ENCODE measurements at regions not wholly inside any gene's neighbourhood (a gene's known extent, or its start where the extent isn't known, plus 50 kb on each side); places are given as distances from the start of the nearest gene placed in this dataset.
"Not testable (repeated sequence)": the region's sequence is repeated elsewhere in the genome, so short reads cannot be mapped to it uniquely, and the experiment has no call there.

- no peaks in the 10 kb centered on the region for H3K36me3 ChIP-seq (ENCODE audit: insufficient read depth in 1 of 2, low read depth in 1 of 2)
- DNase-seq (no peak), ATAC-seq (no peak)
- peaks cover 6% of the 10 kb centered on the region for H3K9me3 ChIP-seq
- TF ChIP-seq, protein P1, sequence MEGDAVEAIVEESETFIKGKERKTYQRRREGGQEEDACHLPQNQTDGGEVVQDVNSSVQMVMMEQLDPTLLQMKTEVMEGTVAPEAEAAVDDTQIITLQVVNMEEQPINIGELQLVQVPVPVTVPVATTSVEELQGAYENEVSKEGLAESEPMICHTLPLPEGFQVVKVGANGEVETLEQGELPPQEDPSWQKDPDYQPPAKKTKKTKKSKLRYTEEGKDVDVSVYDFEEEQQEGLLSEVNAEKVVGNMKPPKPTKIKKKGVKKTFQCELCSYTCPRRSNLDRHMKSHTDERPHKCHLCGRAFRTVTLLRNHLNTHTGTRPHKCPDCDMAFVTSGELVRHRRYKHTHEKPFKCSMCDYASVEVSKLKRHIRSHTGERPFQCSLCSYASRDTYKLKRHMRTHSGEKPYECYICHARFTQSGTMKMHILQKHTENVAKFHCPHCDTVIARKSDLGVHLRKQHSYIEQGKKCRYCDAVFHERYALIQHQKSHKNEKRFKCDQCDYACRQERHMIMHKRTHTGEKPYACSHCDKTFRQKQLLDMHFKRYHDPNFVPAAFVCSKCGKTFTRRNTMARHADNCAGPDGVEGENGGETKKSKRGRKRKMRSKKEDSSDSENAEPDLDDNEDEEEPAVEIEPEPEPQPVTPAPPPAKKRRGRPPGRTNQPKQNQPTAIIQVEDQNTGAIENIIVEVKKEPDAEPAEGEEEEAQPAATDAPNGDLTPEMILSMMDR (IDR thresholded peaks at IDR 0.05) = no peak
- no peaks in the 10 kb centered on the region for H3K27me3 ChIP-seq (ENCODE audit: insufficient read depth in 3 of 3, low read length in 2 of 3)
- H3K4me1 ChIP-seq = no peaks in the 10 kb centered on the region
- intact Hi-C loops (cut with DNase I) = no loop called here
- no peak overlapping the region for H3K27ac ChIP-seq
- no peak overlapping the region for H3K4me3 ChIP-seq
- WGBS, 3 donors = 55 to 60% (median 57%) methylated on average over 2 of the region's 2 CpGs
These were observed 761.2 kb downstream of the TENT5A start for GRCh38 chr6:80991316-80991715.

- intact Hi-C loops (cut with DNase I) = no loop called here
These were observed 763.6 kb downstream of the TENT5A start for GRCh38 chr6:80988892-80989291.

GRCh38 chr6:80988286-80988685 is 764.2 kb downstream of the TENT5A start:
- no peaks in the 10 kb centered on the region for H3K36me3 ChIP-seq (ENCODE audit: insufficient read depth in 1 of 2, low read depth in 1 of 2)
- H3K4me3 ChIP-seq = no peak overlapping the region
- H3K9me3 ChIP-seq = no peaks in the 10 kb centered on the region
- no peak overlapping the region for H3K27ac ChIP-seq
- 68 to 73% (median 72%) methylated on average over 3 of the region's 3 CpGs for WGBS, 3 donors
- H3K4me1 ChIP-seq = no peaks in the 10 kb centered on the region
- ATAC-seq (no peak), DNase-seq (no peak)
- intact Hi-C loops (cut with DNase I) = no loop called here
- no peaks in the 10 kb centered on the region for H3K27me3 ChIP-seq (ENCODE audit: insufficient read depth in 3 of 3, low read length in 2 of 3)
- TF ChIP-seq, protein P1 (IDR thresholded peaks at IDR 0.05) = no peak

More at GRCh38 chr6:80988892-80989291, 763.6 kb downstream of the TENT5A start:
- Histone ChIP-seq H3K36me3 (ENCODE audit: insufficient read depth in 1 of 2, low read depth in 1 of 2) (no peaks in the 10 kb centered on the region), H3K27ac (no peak overlapping the region), H3K4me3 (no peak overlapping the region), H3K4me1 (no peaks in the 10 kb centered on the region), H3K27me3 (ENCODE audit: insufficient read depth in 3 of 3, low read length in 2 of 3) (no peaks in the 10 kb centered on the region), H3K9me3 (peaks cover 4% of the 10 kb centered on the region)
- 72 to 81% (median 75%) methylated on average over 3 of the region's 3 CpGs for WGBS, 3 donors
- DNase-seq (no peak), ATAC-seq (no peak)
- TF ChIP-seq, protein P1 (IDR thresholded peaks at IDR 0.05) = no peak

- DNase-seq; H3K27me3 ChIP-seq (ENCODE audit: insufficient read depth in 3 of 3, low read length in 2 of 3); H3K36me3 ChIP-seq (ENCODE audit: insufficient read depth in 1 of 2, low read depth in 1 of 2); H3K4me3 ChIP-seq; H3K4me1 ChIP-seq; intact Hi-C loops (cut with DNase I); ATAC-seq; H3K9me3 ChIP-seq; H3K27ac ChIP-seq: not testable (repeated sequence)
- 89 to 91% (median 90%) methylated on average over 2 of the region's 2 CpGs for WGBS, 3 donors
These were observed 771.3 kb downstream of the TENT5A start for GRCh38 chr6:80981226-80981625.

DNA sequence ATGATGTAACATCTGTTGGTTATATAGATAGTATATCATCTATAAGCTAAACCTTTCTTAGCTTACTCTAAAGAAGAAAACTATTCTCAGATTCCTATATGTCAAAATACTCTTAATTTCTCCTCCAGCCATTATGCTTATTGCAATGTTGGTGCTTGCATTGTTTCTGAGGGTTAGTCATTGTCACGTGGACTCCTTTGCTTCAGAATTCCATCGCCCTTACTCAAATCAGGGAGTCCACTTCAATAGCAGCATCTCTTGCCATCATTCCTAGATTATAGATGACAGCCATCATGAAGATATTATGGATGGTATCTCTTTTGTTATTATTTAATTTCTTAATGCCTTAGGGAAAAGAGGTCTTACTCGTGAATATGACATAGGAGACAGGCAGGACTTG is 776.1 kb downstream of the TENT5A start:
- Histone ChIP-seq H3K36me3 (ENCODE audit: insufficient read depth in 1 of 2, low read depth in 1 of 2) (no peaks in the 10 kb centered on the region), H3K27me3 (ENCODE audit: insufficient read depth in 3 of 3, low read length in 2 of 3) (no peaks in the 10 kb centered on the region), H3K4me1 (no peaks in the 10 kb centered on the region), H3K9me3 (no peaks in the 10 kb centered on the region), H3K27ac (no peak overlapping the region), H3K4me3 (no peak overlapping the region)
- ATAC-seq (no peak), DNase-seq (no peak)
- TF ChIP-seq, protein P1 (IDR thresholded peaks at IDR 0.05) = no peak
- intact Hi-C loops (cut with DNase I) = no loop called here
- 59 to 74% (median 63%) methylated on average over 3 of the region's 3 CpGs for WGBS, 3 donors

All from psoas muscle (tissue), 7 donors.